CD4-positive, alpha-beta T cell treated with Interleukin-12 subunit alpha and Interleukin-12 subunit beta, for 1 hour (primary cell): ENCODE measurements at regions not wholly inside any gene's neighbourhood (a gene's known extent, or its start where the extent isn't known, plus 50 kb on each side); places are given as distances from the start of the nearest gene placed in this dataset.

Experiments
- DNase-seq: peaks from one replicate; pipeline ENCODE4 v3.0.0-alpha.2; 2020

GRCh38 chr22:49449811-49450446 is 377.7 kb downstream of the BRD1 start:
- no peak for DNase-seq

GRCh38 chr22:49449377-49449776 is 378.3 kb downstream of the BRD1 start:
- DNase-seq: no peak

GRCh38 chr22:49448526-49448925 is 379.1 kb downstream of the BRD1 start:
- DNase-seq: no peak

GRCh38 chr22:49447837-49448236 is 379.8 kb downstream of the BRD1 start:
- no peak for DNase-seq

GRCh38 chr22:49446759-49447710 is 380.6 kb downstream of the BRD1 start:
- no peak for DNase-seq

- no peak for DNase-seq
Observed at GRCh38 chr22:49446145-49446758, 381.4 kb downstream of the BRD1 start.

GRCh38 chr22:49444781-49445180 is 382.9 kb downstream of the BRD1 start:
- no peak for DNase-seq

GRCh38 chr22:49440931-49441330 is 386.7 kb downstream of the BRD1 start:
- DNase-seq: no peak

- DNase-seq: no peak
Observed at GRCh38 chr22:49439373-49439772, 388.3 kb downstream of the BRD1 start.

GRCh38 chr22:49437956-49438355 is 389.7 kb downstream of the BRD1 start:
- no peak for DNase-seq

GRCh38 chr22:49437356-49437755 is 390.3 kb downstream of the BRD1 start:
- DNase-seq: no peak

GRCh38 chr22:49436056-49436455 is 391.6 kb downstream of the BRD1 start:
- DNase-seq: no peak

- no peak for DNase-seq
Observed at GRCh38 chr22:49435596-49435995, 392.1 kb downstream of the BRD1 start.

- no peak for DNase-seq
Observed at GRCh38 chr22:49433717-49434611, 393.7 kb downstream of the BRD1 start.

- DNase-seq: no peak
Observed at GRCh38 chr22:49432897-49433443, 394.7 kb downstream of the BRD1 start.

- no peak for DNase-seq
Observed at GRCh38 chr22:49432211-49432896, 395.3 kb downstream of the BRD1 start.

- DNase-seq: no peak
Observed at GRCh38 chr22:49431551-49431950, 396.1 kb downstream of the BRD1 start.

GRCh38 chr22:49429066-49429465 is 398.6 kb downstream of the BRD1 start:
- no peak for DNase-seq

GRCh38 chr22:49427941-49428340 is 399.7 kb downstream of the BRD1 start:
- no peak for DNase-seq

- DNase-seq: no peak
Observed at GRCh38 chr22:49427341-49427740, 400.3 kb downstream of the BRD1 start.

GRCh38 chr22:49426618-49427266 is 400.9 kb downstream of the BRD1 start:
- no peak for DNase-seq
